Tibial nerve (tissue), 4 donors: ENCODE measurements at regions not wholly inside any gene's neighbourhood (a gene's known extent, or its start where the extent isn't known, plus 50 kb on each side); places are given as distances from the start of the nearest gene placed in this dataset. TPM values are rescaled to one million over a fixed set of nuclear protein-coding genes. Genes with fewer than 3 reads are reported as not detected.

Experiments
- DNase-seq, 2 donors: peaks; one replicate each; pipeline ENCODE4 v3.0.0-alpha.2; 2019; ENCODE audit warnings: low spot score in 2 of 2
- H3K27ac ChIP-seq, 4 donors: fragments of 200-600 bp; sonication (generic) in 3 of 4; one replicate each; pipeline ENCODE4 v1.5.1; 2017 to 2019; ENCODE audit warnings: mild to moderate bottlenecking in 1 of 4
- H3K27me3 ChIP-seq, 2 donors: fragments of 200-600 bp; sonication (generic) in 1 of 2; one replicate each; pipeline versions ENCODE4 v1.5.1 to v1.6.0; 2017 to 2019
- H3K36me3 ChIP-seq, 3 donors: fragments of 200-600 bp; sonication (generic); one replicate each; pipeline ENCODE4 v1.5.1; 2018 to 2019
- H3K4me1 ChIP-seq, 4 donors: fragments of 200-600 bp; sonication (generic) in 3 of 4; one replicate each; pipeline ENCODE4 v1.5.1; 2017 to 2019
- H3K4me3 ChIP-seq, 4 donors: fragments of 200-600 bp; sonication (generic) in 3 of 4; one replicate each; pipeline ENCODE4 v1.5.1; 2017 to 2019; ENCODE audit warnings: mild to moderate bottlenecking in 1 of 4, moderate library complexity in 1 of 4
- H3K9me3 ChIP-seq, 4 donors: fragments of 200-600 bp; sonication (generic) in 3 of 4; one replicate each; pipeline ENCODE4 v1.5.1; 2017 to 2019
- EP300 ChIP-seq, 2 donors: sonication (generic); formaldehyde crosslinking; IDR thresholded peaks; one replicate each; pipeline ENCODE4 v1.6.1; 2017; ENCODE audit warnings: antibody characterized with exemption in 2 of 2, mild to moderate bottlenecking in 1 of 2
- POLR2A ChIP-seq, 2 donors: fragments of 450-650 bp; IDR thresholded peaks; one replicate each; pipeline ENCODE4 v1.6.1; 2017; ENCODE audit warnings: antibody characterized with exemption in 2 of 2, mild to moderate bottlenecking in 2 of 2, moderate library complexity in 2 of 2
- WGBS, 2 donors: methylation state at CpG; one replicate each; pipeline ENCODE4 v1.1.5; 2018; 5-methylcytosine and 5-hydroxymethylcytosine counted together
- small RNA-seq: library from RNA; depleted of rRNA; stranded (forward); fragments of <200 nt; gene quantifications from one replicate; pipeline ENCODE3, GENCODE V24; 2016
- TF ChIP-seq, protein P1 (sequence below), 5 experiments: fragments of 200-600 bp in 3 of 5; fragments of 450-650 bp in 2 of 5; sonication (generic) in 3 of 5; IDR thresholded peaks; one replicate each; pipeline ENCODE4 v1.5.1; 2016 to 2019; ENCODE audit warnings: antibody characterized with exemption in 5 of 5, mild to moderate bottlenecking in 3 of 5, moderate library complexity in 2 of 5

DNA sequence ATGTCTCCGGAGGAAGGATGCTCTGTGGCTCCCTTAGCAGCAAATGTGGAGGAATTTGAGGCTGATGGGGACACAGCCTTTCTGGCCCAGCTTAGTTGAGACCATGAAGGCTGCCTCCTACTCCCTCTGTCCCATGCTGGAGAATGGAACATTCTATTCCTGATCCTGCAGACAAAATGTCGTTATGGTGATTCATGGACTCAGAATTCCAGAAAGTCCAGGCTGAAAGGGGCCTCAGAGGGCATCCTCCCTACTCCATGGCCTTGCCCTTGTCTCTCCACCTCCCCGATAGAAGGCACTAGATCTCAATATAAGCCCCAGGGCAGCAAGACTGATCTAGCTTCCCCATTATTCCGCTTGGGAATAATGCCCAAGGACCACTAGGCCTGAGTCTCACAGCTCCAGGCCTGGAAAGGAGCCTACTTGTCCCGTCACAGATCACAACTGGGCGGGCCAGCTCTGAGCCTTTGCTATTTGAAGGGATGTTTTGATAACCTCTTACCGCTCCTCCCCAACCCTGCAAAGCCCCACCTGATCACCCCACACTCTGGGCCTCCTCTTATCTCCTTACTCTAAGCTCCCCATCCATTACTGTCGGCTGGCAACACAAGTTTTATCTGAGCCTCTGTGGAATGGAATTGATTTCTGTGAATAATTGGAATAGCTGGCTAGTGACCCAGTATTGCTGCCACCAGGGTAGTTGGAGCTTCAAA, 52.8 kb upstream of the TRABD2B start:
- Histone ChIP-seq H3K36me3 (no peaks in the 10 kb centered on the region), H3K4me3 (no peak overlapping the region), H3K27ac (peak overlapping the region in 2 of 4 donors; percentile 19 to 36), H3K4me1 (peaks cover 0 to 68% (median 19%) of the 10 kb centered on the region in 4 donors), H3K9me3 (no peaks in the 10 kb centered on the region), H3K27me3 (no peaks in the 10 kb centered on the region)
- no peak for DNase-seq
- no peak for TF ChIP-seq POLR2A (IDR thresholded peaks at IDR 0.05)
- TF ChIP-seq, protein P1, sequence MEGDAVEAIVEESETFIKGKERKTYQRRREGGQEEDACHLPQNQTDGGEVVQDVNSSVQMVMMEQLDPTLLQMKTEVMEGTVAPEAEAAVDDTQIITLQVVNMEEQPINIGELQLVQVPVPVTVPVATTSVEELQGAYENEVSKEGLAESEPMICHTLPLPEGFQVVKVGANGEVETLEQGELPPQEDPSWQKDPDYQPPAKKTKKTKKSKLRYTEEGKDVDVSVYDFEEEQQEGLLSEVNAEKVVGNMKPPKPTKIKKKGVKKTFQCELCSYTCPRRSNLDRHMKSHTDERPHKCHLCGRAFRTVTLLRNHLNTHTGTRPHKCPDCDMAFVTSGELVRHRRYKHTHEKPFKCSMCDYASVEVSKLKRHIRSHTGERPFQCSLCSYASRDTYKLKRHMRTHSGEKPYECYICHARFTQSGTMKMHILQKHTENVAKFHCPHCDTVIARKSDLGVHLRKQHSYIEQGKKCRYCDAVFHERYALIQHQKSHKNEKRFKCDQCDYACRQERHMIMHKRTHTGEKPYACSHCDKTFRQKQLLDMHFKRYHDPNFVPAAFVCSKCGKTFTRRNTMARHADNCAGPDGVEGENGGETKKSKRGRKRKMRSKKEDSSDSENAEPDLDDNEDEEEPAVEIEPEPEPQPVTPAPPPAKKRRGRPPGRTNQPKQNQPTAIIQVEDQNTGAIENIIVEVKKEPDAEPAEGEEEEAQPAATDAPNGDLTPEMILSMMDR (IDR thresholded peaks at IDR 0.05) = no peak
- TF ChIP-seq EP300 (IDR thresholded peaks at IDR 0.05) = no peak
- 73 to 74% methylated on average over 8 of the region's 8 CpGs for WGBS, 2 donors

DNA sequence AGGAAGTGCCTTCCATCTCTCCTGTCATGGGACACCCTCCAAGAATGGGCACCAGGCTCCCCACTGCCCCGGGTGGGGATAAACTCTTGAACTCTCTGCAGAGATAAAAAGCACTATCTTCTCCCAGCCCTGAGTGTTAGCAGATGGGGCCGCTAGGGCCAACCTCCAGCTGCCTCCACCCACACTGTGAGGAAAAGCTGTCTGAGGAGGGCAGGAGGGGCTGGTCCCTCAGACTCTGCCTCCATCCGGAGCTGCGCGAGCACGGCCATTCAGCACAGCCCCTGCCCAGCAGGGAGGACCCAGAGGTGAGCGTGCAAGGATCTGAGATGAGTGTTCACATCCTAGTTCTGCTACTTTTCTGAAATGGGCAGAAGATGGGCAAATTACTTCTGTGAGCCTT, 51.8 kb upstream of the TRABD2B start:
- WGBS, 2 donors = 53 to 59% methylated on average over 7 of the region's 7 CpGs
- no peak for TF ChIP-seq POLR2A (IDR thresholded peaks at IDR 0.05)
- no peaks in the 10 kb centered on the region for H3K27me3 ChIP-seq
- H3K27ac ChIP-seq = peak overlapping the region in 1 of 4 donors; percentile 71
- peaks cover 0 to 68% (median 19%) of the 10 kb centered on the region in 4 donors for H3K4me1 ChIP-seq
- H3K9me3 ChIP-seq = no peaks in the 10 kb centered on the region
- DNase-seq = no peak
- no peak overlapping the region for H3K4me3 ChIP-seq
- H3K36me3 ChIP-seq = no peaks in the 10 kb centered on the region

DNA sequence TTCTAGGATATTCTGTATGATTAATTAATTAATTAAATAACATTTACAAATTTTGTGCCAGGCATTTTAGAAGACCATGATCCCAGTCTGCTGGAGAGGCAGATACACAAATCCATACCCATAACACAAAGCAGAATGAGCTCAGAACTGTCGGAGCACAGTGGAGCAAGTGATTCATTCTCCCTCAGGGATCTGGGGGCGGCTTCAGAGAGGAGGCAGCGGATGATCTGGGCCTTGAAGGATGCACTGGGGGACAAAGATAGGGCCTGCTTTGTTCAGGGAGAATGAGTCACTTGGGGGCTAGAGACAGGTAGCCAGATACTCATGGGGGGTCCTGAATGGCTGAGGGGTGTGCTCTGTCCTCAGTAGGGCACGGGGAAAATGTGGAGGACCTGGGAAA, 50.9 kb upstream of the TRABD2B start:
- TF ChIP-seq EP300 (IDR thresholded peaks at IDR 0.05) = no peak
- no peak for TF ChIP-seq POLR2A (IDR thresholded peaks at IDR 0.05)
- TF ChIP-seq, protein P1 (IDR thresholded peaks at IDR 0.05) = no peak
- WGBS, 2 donors = 43 to 47% methylated on average over 4 of the region's 4 CpGs
- H3K9me3 ChIP-seq = no peaks in the 10 kb centered on the region
- H3K27me3 ChIP-seq = no peaks in the 10 kb centered on the region
- no peak overlapping the region for H3K4me3 ChIP-seq
- H3K4me1 ChIP-seq = peaks cover 0 to 62% (median 19%) of the 10 kb centered on the region in 4 donors
- peak overlapping the region in 2 of 4 donors; percentile 41 to 71 for H3K27ac ChIP-seq
- no peaks in the 10 kb centered on the region for H3K36me3 ChIP-seq
- DNase-seq = peak in 1 of 2 donors; percentile 30

DNA sequence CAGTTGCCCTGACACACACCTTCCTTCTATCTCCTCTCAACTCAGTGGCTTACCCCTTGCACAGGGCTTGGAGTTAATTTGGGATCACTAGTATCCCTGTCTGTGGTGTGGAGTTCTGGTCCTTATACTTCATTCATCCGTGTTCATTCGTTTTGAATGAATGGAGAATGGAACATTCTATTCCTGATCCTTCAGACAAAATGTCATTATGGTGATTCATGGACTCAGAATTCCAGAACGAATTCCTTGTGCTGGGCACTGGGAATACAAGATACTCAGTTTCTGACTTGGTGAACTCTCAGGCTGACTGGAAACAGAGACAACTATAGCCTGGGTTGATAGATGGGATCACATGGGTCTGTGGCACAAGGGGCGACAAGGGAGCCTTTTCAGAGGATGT, 49.9 kb upstream of the TRABD2B start:
- WGBS, 2 donors = 50 to 54% methylated on average over 4 of the region's 4 CpGs
- no peak for DNase-seq
- H3K4me1 ChIP-seq = peaks cover 0 to 52% (median 12%) of the 10 kb centered on the region in 4 donors
- no peak for TF ChIP-seq POLR2A (IDR thresholded peaks at IDR 0.05)
- TF ChIP-seq, protein P1 (IDR thresholded peaks at IDR 0.05) = no peak
- no peak for TF ChIP-seq EP300 (IDR thresholded peaks at IDR 0.05)
- no peaks in the 10 kb centered on the region for H3K9me3 ChIP-seq
- no peaks in the 10 kb centered on the region for H3K27me3 ChIP-seq
- no peak overlapping the region for H3K4me3 ChIP-seq
- H3K27ac ChIP-seq = peak overlapping the region in 2 of 4 donors; percentile 21 to 71
- H3K36me3 ChIP-seq = no peaks in the 10 kb centered on the region

Small RNAs in the stretch of these regions (small RNA-seq; reads per million reads assigned to genes)
- not detected for gene CYP46A4P
